ENCODE measurements at regions not wholly inside any gene's neighbourhood (a gene's known extent, or its start where the extent isn't known, plus 50 kb on each side); places are given as distances from the start of the nearest gene placed in this dataset.

DNA sequence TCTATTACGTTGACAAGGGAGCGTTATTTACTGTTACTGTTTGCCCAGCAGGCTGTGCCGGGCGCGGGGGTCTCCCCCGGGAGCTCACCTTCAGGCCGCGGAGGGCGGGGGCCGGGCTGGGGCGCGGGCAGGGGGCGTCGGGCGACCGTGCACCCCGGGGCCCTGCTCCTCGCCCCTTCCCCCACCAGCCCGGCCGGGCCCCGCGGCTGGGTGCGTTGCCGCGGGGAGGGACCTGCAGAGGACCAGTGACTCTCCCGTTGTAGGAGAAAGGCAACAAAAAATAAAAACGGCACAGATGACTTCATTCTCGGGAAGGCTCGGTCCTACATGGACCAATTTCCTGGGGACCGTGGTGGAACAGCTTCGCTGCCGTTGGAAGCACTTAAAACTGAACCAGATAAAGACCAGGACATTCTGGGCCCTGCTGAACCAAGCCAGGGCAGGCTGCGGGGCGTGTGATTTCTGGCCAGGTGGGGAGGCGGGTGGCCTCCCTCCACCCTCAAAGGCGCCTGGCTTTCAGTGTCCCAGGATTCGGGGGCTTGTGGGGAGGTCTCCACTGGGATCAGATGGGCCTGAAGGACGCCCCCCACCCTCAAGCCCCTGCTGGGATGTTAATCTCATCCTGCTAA lies 57.4 kb downstream of the IGLL1 start:
- BruUV-seq (replicated peaks): TSS peak; percentile 85
- no peaks in the 10 kb centered on the region for H4K20me1 ChIP-seq (ENCODE audit: insufficient read depth, low read length)
- CTCF ChIA-PET (ENCODE audit: low intra/inter-chr PET ratio, low total read pairs): no interaction called here
- 2% methylated on average over 31 of the region's 38 CpGs for WGBS (ENCODE audit: low lambda C conversion rate)
- H3K27ac ChIP-seq (ENCODE audit: extremely low read length, insufficient read depth, low read length): peak overlapping the region; percentile 100
- H3K4me2 ChIP-seq (ENCODE audit: low read depth, low read length): peak overlapping the region; percentile 97
- DNase-seq (ENCODE audit: low spot score) (peak; percentile 36), FAIRE-seq (no peak), ATAC-seq (no peak; the same call in 1 of the 3 replicates)
- no peaks in the 10 kb centered on the region for H3K79me2 ChIP-seq (ENCODE audit: insufficient read depth, low read length)
- POLR2A ChIA-PET: interaction anchor here (1.1 to 2.1 kb wide), 2 partner anchors 9 to 13 kb away, joined by 3 to 16 read pairs; no protein-coding TSS in a partner anchor
- intact Hi-C loops (cut with micrococcal nuclease; ENCODE audit: unreplicated experiment) (no loop called here), in situ Hi-C loops (cut with HindIII; ENCODE audit: extremely low pct_ligation_motif_present, low pct_unique_long_range_greater_than_20kb) (no loop called here)
- H3K36me3 ChIP-seq (replicated peaks in 1 of 2; ENCODE audit: control insufficient read depth in 1 of 2, insufficient read depth in 2 of 2, low read length in 2 of 2): no peaks in the 10 kb centered on the region
- H3K4me1 ChIP-seq (ENCODE audit: insufficient read depth, low read length): peaks cover 68% of the 10 kb centered on the region
- no peaks in the 10 kb centered on the region for H3K27me3 ChIP-seq (ENCODE audit: control insufficient read depth in 1 of 2, insufficient read depth in 2 of 2, low read length in 2 of 2)
- peak overlapping the region; percentile 51 to 68 (median 65) for H3K4me3 ChIP-seq (replicated peaks in 1 of 3; ENCODE audit: insufficient read depth in 1 of 3, low read depth in 2 of 3, low read length in 3 of 3)
- no peaks in the 10 kb centered on the region for H3K9me3 ChIP-seq (ENCODE audit: low read length)
- H3K9ac ChIP-seq (ENCODE audit: insufficient read depth, low read depth, low read length): peak overlapping the region; percentile 93
- H2AFZ ChIP-seq (ENCODE audit: low read length): peak overlapping the region; percentile 70
- TF ChIP-seq GPN1 (CRISPR knock-in tag; IDR thresholded peaks at IDR 0.05; ENCODE audit: borderline replicate concordance) (no peak), MXD4 (CRISPR knock-in tag; IDR thresholded peaks at IDR 0.05) (no peak), POLR2AphosphoS5 (IDR thresholded peaks at IDR 0.05; ENCODE audit: low read depth, low read length) (0 out of 2 replicates have a peak, but pooled peaks have one; percentile 10), ZC3H4 (CRISPR knock-in tag; IDR thresholded peaks at IDR 0.05; ENCODE audit: borderline replicate concordance) (0 out of 2 replicates have a peak, but pooled peaks have one; percentile 42), ZFY (CRISPR knock-in tag; IDR thresholded peaks at IDR 0.05) (peak; percentile 24; the same call in 1 of the 2 replicates), TBL1XR1 (IDR thresholded peaks at IDR 0.05; ENCODE audit: borderline replicate concordance, low read length, partially characterized antibody) (no peak), TAF1 (CRISPR knock-in tag; IDR thresholded peaks at IDR 0.05) (peak; percentile 33; the same call in 1 of the 2 replicates), ZBTB7A (CRISPR knock-in tag; IDR thresholded peaks at IDR 0.05) (0 out of 2 replicates have a peak, but pooled peaks have one; percentile 46), ZBTB7B (CRISPR knock-in tag; IDR thresholded peaks at IDR 0.05) (0 out of 2 replicates have a peak, but pooled peaks have one; percentile 6), RBFOX2 (IDR thresholded peaks at IDR 0.05; ENCODE audit: low read depth, low read length) (peak; percentile 50; the same call in 1 of the 2 replicates), BRCA1 (CRISPR knock-in tag; IDR thresholded peaks at IDR 0.05) (no peak), POLR2A (IDR thresholded peaks at IDR 0.05; ENCODE audit: insufficient read depth in 1 of 2, low read depth in 2 of 2, low read length in 2 of 2) (peak in 1 of 2 experiments; percentile 70; a peak in 1 of 4 replicates), ZKSCAN8 (CRISPR knock-in tag; IDR thresholded peaks at IDR 0.05; ENCODE audit: borderline replicate concordance) (no peak), ZNF670 (CRISPR knock-in tag; IDR thresholded peaks at IDR 0.05; ENCODE audit: borderline replicate concordance) (no peak), SAP130 (CRISPR knock-in tag; IDR thresholded peaks at IDR 0.05; ENCODE audit: low read depth) (peak; percentile 9; the same call in 1 of the 2 replicates), KAT8 (CRISPR knock-in tag; IDR thresholded peaks at IDR 0.05) (0 out of 2 replicates have a peak, but pooled peaks have one; percentile 20)
- TF ChIP-seq, protein P1, sequence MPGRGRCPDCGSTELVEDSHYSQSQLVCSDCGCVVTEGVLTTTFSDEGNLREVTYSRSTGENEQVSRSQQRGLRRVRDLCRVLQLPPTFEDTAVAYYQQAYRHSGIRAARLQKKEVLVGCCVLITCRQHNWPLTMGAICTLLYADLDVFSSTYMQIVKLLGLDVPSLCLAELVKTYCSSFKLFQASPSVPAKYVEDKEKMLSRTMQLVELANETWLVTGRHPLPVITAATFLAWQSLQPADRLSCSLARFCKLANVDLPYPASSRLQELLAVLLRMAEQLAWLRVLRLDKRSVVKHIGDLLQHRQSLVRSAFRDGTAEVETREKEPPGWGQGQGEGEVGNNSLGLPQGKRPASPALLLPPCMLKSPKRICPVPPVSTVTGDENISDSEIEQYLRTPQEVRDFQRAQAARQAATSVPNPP (CRISPR knock-in tag; IDR thresholded peaks at IDR 0.05): no peak
- TF ChIP-seq, protein P2, sequence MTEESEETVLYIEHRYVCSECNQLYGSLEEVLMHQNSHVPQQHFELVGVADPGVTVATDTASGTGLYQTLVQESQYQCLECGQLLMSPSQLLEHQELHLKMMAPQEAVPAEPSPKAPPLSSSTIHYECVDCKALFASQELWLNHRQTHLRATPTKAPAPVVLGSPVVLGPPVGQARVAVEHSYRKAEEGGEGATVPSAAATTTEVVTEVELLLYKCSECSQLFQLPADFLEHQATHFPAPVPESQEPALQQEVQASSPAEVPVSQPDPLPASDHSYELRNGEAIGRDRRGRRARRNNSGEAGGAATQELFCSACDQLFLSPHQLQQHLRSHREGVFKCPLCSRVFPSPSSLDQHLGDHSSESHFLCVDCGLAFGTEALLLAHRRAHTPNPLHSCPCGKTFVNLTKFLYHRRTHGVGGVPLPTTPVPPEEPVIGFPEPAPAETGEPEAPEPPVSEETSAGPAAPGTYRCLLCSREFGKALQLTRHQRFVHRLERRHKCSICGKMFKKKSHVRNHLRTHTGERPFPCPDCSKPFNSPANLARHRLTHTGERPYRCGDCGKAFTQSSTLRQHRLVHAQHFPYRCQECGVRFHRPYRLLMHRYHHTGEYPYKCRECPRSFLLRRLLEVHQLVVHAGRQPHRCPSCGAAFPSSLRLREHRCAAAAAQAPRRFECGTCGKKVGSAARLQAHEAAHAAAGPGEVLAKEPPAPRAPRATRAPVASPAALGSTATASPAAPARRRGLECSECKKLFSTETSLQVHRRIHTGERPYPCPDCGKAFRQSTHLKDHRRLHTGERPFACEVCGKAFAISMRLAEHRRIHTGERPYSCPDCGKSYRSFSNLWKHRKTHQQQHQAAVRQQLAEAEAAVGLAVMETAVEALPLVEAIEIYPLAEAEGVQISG (CRISPR knock-in tag; IDR thresholded peaks at IDR 0.05): 0 out of 2 replicates have a peak, but pooled peaks have one; percentile 14
- TF ChIP-seq, protein P3, sequence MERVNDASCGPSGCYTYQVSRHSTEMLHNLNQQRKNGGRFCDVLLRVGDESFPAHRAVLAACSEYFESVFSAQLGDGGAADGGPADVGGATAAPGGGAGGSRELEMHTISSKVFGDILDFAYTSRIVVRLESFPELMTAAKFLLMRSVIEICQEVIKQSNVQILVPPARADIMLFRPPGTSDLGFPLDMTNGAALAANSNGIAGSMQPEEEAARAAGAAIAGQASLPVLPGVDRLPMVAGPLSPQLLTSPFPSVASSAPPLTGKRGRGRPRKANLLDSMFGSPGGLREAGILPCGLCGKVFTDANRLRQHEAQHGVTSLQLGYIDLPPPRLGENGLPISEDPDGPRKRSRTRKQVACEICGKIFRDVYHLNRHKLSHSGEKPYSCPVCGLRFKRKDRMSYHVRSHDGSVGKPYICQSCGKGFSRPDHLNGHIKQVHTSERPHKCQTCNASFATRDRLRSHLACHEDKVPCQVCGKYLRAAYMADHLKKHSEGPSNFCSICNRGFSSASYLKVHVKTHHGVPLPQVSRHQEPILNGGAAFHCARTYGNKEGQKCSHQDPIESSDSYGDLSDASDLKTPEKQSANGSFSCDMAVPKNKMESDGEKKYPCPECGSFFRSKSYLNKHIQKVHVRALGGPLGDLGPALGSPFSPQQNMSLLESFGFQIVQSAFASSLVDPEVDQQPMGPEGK (CRISPR knock-in tag; IDR thresholded peaks at IDR 0.05): peak; percentile 46
